GM12878 (cell line): ENCODE measurements at regions not wholly inside any gene's neighbourhood (a gene's known extent, or its start where the extent isn't known, plus 50 kb on each side); places are given as distances from the start of the nearest gene placed in this dataset.

Experiments
- ATF3 ChIP-seq: IDR thresholded peaks from 2 replicates; pipeline ENCODE4 v1.6.1; 2011; ENCODE audit warnings: low read depth, mild to moderate bottlenecking, low read length, moderate library complexity, borderline replicate concordance; ENCODE audit errors: extremely low read depth
- E2F4 ChIP-seq: IDR thresholded peaks from 2 replicates; pipeline ENCODE4 v1.6.1; 2012; ENCODE audit warnings: low read depth, low read length, improper control_type of control experiment
- ELK1 ChIP-seq: IDR thresholded peaks from 2 replicates; pipeline ENCODE4 v1.6.1; 2012; ENCODE audit warnings: low read depth, low read length, improper control_type of control experiment
- EZH2 ChIP-seq: IDR thresholded peaks from 2 replicates; pipeline ENCODE4 v1.6.1; 2012; ENCODE audit warnings: low read depth, mild to moderate bottlenecking, control low read depth, inconsistent platforms, low read length, borderline replicate concordance; ENCODE audit not compliant: control insufficient read depth
- ZBTB40 ChIP-seq: fragments of 450-650 bp; IDR thresholded peaks from 2 replicates; pipeline ENCODE4 v1.6.1; 2016; ENCODE audit warnings: mild to moderate bottlenecking, moderate library complexity, borderline replicate concordance

- TF ChIP-seq ZBTB40, result no peak
- no peak for TF ChIP-seq EZH2
- no peak for TF ChIP-seq E2F4
- TF ChIP-seq ELK1, result no peak
- TF ChIP-seq ATF3, result no peak
Observed at GRCh38 chr2:104583811-104584210, 270.1 kb upstream of the POU3F3 start (continued).
